ENCODE measurements at regions not wholly inside any gene's neighbourhood (a gene's known extent, or its start where the extent isn't known, plus 50 kb on each side); places are given as distances from the start of the nearest gene placed in this dataset.

- WGBS (ENCODE audit: low lambda C conversion rate, missing lambda C conversion rate): 88% methylated on average over 5 of the region's 5 CpGs
- no peak overlapping the region for H3K4me3 ChIP-seq
- H3K27me3 ChIP-seq: no peaks in the 10 kb centered on the region
- H3K9me2 ChIP-seq (replicated peaks; ENCODE audit: insufficient read depth): no peaks in the 10 kb centered on the region
- no peak for DNase-seq (ENCODE audit: low spot score)
- no peaks in the 10 kb centered on the region for H3K36me3 ChIP-seq (replicated peaks; ENCODE audit: insufficient read depth, low read depth)
- no peaks in the 10 kb centered on the region for H3K9me3 ChIP-seq (ENCODE audit: low read depth)
- H3K4me1 ChIP-seq (ENCODE audit: insufficient read depth): peaks cover 6% of the 10 kb centered on the region
- H2AFZ ChIP-seq: no peak overlapping the region
- no peaks in the 10 kb centered on the region for H4K20me1 ChIP-seq (ENCODE audit: insufficient read depth, poor library complexity, severe bottlenecking)
- H3K4me2 ChIP-seq: no peak overlapping the region
- no peak overlapping the region for H3K27ac ChIP-seq
- no peaks in the 10 kb centered on the region for H3K79me2 ChIP-seq
- TF ChIP-seq EZH2phosphoT487 (IDR thresholded peaks at IDR 0.05; ENCODE audit: low read depth, severe bottlenecking, unreplicated experiment): no peak
These were observed 165.3 kb upstream of the GAS1 start for GRCh38 chr9:87112656-87113055.

GRCh38 chr9:87113874-87114273 is 166.6 kb upstream of the GAS1 start:
- no peak overlapping the region for H2AFZ ChIP-seq
- H3K4me1 ChIP-seq (ENCODE audit: insufficient read depth): peaks cover 6% of the 10 kb centered on the region
- H3K79me2 ChIP-seq: no peaks in the 10 kb centered on the region
- H3K27ac ChIP-seq: no peak overlapping the region
- H3K27me3 ChIP-seq: no peaks in the 10 kb centered on the region
- no peaks in the 10 kb centered on the region for H4K20me1 ChIP-seq (ENCODE audit: insufficient read depth, poor library complexity, severe bottlenecking)
- TF ChIP-seq EZH2 (IDR thresholded peaks at IDR 0.05; ENCODE audit: borderline replicate concordance) (no peak), CTCF (IDR thresholded peaks at IDR 0.05; ENCODE audit: poor library complexity) (no peak), EZH2phosphoT487 (IDR thresholded peaks at IDR 0.05; ENCODE audit: low read depth, severe bottlenecking, unreplicated experiment) (no peak)
- no peaks in the 10 kb centered on the region for H3K9me2 ChIP-seq (replicated peaks; ENCODE audit: insufficient read depth)
- H3K4me3 ChIP-seq: no peak overlapping the region
- H3K4me2 ChIP-seq: no peak overlapping the region
- H3K9me3 ChIP-seq (ENCODE audit: low read depth): no peaks in the 10 kb centered on the region
- no peaks in the 10 kb centered on the region for H3K36me3 ChIP-seq (replicated peaks; ENCODE audit: insufficient read depth, low read depth)
- WGBS (ENCODE audit: low lambda C conversion rate, missing lambda C conversion rate): 77% methylated on average over 2 of the region's 2 CpGs
- no peak for DNase-seq (ENCODE audit: low spot score)

GRCh38 chr9:87115785-87116184 is 168.5 kb upstream of the GAS1 start:
- TF ChIP-seq CTCF (IDR thresholded peaks at IDR 0.05; ENCODE audit: poor library complexity) (no peak), EZH2 (IDR thresholded peaks at IDR 0.05; ENCODE audit: borderline replicate concordance) (no peak), EZH2phosphoT487 (IDR thresholded peaks at IDR 0.05; ENCODE audit: low read depth, severe bottlenecking, unreplicated experiment) (no peak)
- Histone ChIP-seq H3K4me1 (ENCODE audit: insufficient read depth) (no peaks in the 10 kb centered on the region), H2AFZ (no peak overlapping the region), H3K4me2 (no peak overlapping the region), H3K79me2 (no peaks in the 10 kb centered on the region), H4K20me1 (ENCODE audit: insufficient read depth, poor library complexity, severe bottlenecking) (no peaks in the 10 kb centered on the region), H3K9me2 (replicated peaks; ENCODE audit: insufficient read depth) (no peaks in the 10 kb centered on the region), H3K9me3 (ENCODE audit: low read depth) (no peaks in the 10 kb centered on the region), H3K27ac (no peak overlapping the region), H3K36me3 (replicated peaks; ENCODE audit: insufficient read depth, low read depth) (no peaks in the 10 kb centered on the region), H3K27me3 (no peaks in the 10 kb centered on the region), H3K4me3 (no peak overlapping the region)
- 73% methylated on average over 1 of the region's 1 CpG for WGBS (ENCODE audit: low lambda C conversion rate, missing lambda C conversion rate)
- DNase-seq (ENCODE audit: low spot score): no peak

- Histone ChIP-seq H3K9me3 (ENCODE audit: low read depth) (no peaks in the 10 kb centered on the region), H3K4me1 (ENCODE audit: insufficient read depth) (no peaks in the 10 kb centered on the region), H4K20me1 (ENCODE audit: insufficient read depth, poor library complexity, severe bottlenecking) (no peaks in the 10 kb centered on the region), H3K27ac (no peak overlapping the region), H3K27me3 (no peaks in the 10 kb centered on the region), H3K4me3 (no peak overlapping the region), H3K79me2 (no peaks in the 10 kb centered on the region), H3K9me2 (replicated peaks; ENCODE audit: insufficient read depth) (no peaks in the 10 kb centered on the region), H2AFZ (no peak overlapping the region), H3K36me3 (replicated peaks; ENCODE audit: insufficient read depth, low read depth) (no peaks in the 10 kb centered on the region), H3K4me2 (no peak overlapping the region)
- TF ChIP-seq EZH2phosphoT487 (IDR thresholded peaks at IDR 0.05; ENCODE audit: low read depth, severe bottlenecking, unreplicated experiment): no peak
- no peak for TF ChIP-seq CTCF (IDR thresholded peaks at IDR 0.05; ENCODE audit: poor library complexity)
- 93% methylated on average over 3 of the region's 3 CpGs for WGBS (ENCODE audit: low lambda C conversion rate, missing lambda C conversion rate)
- DNase-seq (ENCODE audit: low spot score): no peak
These were observed 169.2 kb upstream of the GAS1 start for GRCh38 chr9:87116492-87116891.
